HEK293T (cell line): ENCODE measurements at regions not wholly inside any gene's neighbourhood (a gene's known extent, or its start where the extent isn't known, plus 50 kb on each side); places are given as distances from the start of the nearest gene placed in this dataset.

Source experiments
- ARNT ChIP-seq: fragments of 450-650 bp; IDR thresholded peaks from 2 replicates; pipeline ENCODE4 v1.6.1; 2017; ENCODE audit warnings: mild to moderate bottlenecking
- BHLHE40 ChIP-seq: fragments of 450-650 bp; IDR thresholded peaks from 2 replicates; pipeline ENCODE4 v1.6.1; 2016; ENCODE audit warnings: mild to moderate bottlenecking, moderate library complexity, borderline replicate concordance
- CTBP1 ChIP-seq: fragments of 450-650 bp; IDR thresholded peaks from 2 replicates; pipeline ENCODE4 v1.6.1; 2016; ENCODE audit warnings: borderline replicate concordance
- ELF4 ChIP-seq: fragments of 450-650 bp; IDR thresholded peaks from 2 replicates; pipeline ENCODE4 v1.6.1; 2017; ENCODE audit warnings: antibody characterized with exemption
- FOXK2 ChIP-seq: fragments of 450-650 bp; IDR thresholded peaks from 2 replicates; pipeline ENCODE4 v1.6.1; 2016; ENCODE audit warnings: mild to moderate bottlenecking
- FOXM1 ChIP-seq: fragments of 450-650 bp; IDR thresholded peaks from 2 replicates; pipeline ENCODE4 v1.6.1; 2017; ENCODE audit warnings: mild to moderate bottlenecking, borderline replicate concordance
- L3MBTL2 ChIP-seq: fragments of 450-650 bp; conservative IDR thresholded peaks from 2 replicates; pipeline ENCODE4 v1.6.1; 2016; ENCODE audit warnings: mild to moderate bottlenecking
- LEF1 ChIP-seq: fragments of 450-650 bp; IDR thresholded peaks from 2 replicates; pipeline ENCODE4 v1.6.1; 2017; ENCODE audit warnings: mild to moderate bottlenecking, borderline replicate concordance
- SP1 ChIP-seq: fragments of 450-650 bp; IDR thresholded peaks from 2 replicates; pipeline ENCODE4 v1.6.1; 2017
- SUZ12 ChIP-seq: fragments of 450-650 bp; IDR thresholded peaks from 2 replicates; pipeline ENCODE4 v1.6.1; 2016; ENCODE audit warnings: mild to moderate bottlenecking
- TF ChIP-seq, protein P1 (sequence below): fragments of 450-650 bp; IDR thresholded peaks from 2 replicates; pipeline ENCODE4 v1.6.1; 2016

DNA sequence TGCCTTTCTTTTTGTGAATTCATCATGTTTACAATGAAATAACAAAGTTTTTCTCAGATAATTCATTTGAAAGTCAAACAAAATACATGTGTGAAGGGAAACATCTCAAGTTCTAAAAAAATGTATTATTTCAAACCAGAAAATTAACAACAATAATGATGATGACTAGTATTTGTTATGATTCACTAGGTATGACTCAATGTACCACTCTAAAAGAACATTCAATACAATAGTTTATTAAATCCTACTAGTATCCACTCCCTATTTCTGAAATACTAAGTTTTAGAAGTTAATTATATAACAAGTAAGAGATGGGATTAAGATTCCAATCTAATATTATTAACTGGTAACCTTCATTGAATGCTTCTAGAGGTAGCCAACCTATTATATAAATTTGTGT lies 1444.8 kb upstream of the CDH8 start:
- TF ChIP-seq BHLHE40 (no peak), FOXK2 (no peak), LEF1 (no peak), ARNT (no peak), SUZ12 (no peak), CTBP1 (no peak), SP1 (no peak), ELF4 (no peak), FOXM1 (no peak), L3MBTL2 (no peak)
- TF ChIP-seq, protein P1, sequence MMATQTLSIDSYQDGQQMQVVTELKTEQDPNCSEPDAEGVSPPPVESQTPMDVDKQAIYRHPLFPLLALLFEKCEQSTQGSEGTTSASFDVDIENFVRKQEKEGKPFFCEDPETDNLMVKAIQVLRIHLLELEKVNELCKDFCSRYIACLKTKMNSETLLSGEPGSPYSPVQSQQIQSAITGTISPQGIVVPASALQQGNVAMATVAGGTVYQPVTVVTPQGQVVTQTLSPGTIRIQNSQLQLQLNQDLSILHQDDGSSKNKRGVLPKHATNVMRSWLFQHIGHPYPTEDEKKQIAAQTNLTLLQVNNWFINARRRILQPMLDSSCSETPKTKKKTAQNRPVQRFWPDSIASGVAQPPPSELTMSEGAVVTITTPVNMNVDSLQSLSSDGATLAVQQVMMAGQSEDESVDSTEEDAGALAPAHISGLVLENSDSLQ: no peak
